GM12801 (cell line): ENCODE measurements at regions not wholly inside any gene's neighbourhood (a gene's known extent, or its start where the extent isn't known, plus 50 kb on each side); places are given as distances from the start of the nearest gene placed in this dataset.

Experiments
- CTCF ChIP-seq: IDR thresholded peaks from one replicate; pipeline ENCODE4 v1.5.1; 2011; ENCODE audit warnings: control low read depth; ENCODE audit not compliant: insufficient read length; ENCODE audit errors: extremely low read depth

- TF ChIP-seq CTCF: no peak
These were observed 208.4 kb downstream of the MYCN start for GRCh38 chr2:16148632-16149348.

- no peak for TF ChIP-seq CTCF
These were observed 202.3 kb downstream of the MYCN start for GRCh38 chr2:16142383-16143361.

GRCh38 chr2:16141641-16141921 is 201.2 kb downstream of the MYCN start:
- TF ChIP-seq CTCF: no peak

- no peak for TF ChIP-seq CTCF
These were observed 200.7 kb downstream of the MYCN start for GRCh38 chr2:16140771-16141640.

GRCh38 chr2:16139663-16140615 is 199.6 kb downstream of the MYCN start:
- TF ChIP-seq CTCF: no peak

GRCh38 chr2:16138811-16139662 is 198.7 kb downstream of the MYCN start:
- TF ChIP-seq CTCF: no peak
